Sigmoid colon (tissue), 4 donors: ENCODE measurements at regions not wholly inside any gene's neighbourhood (a gene's known extent, or its start where the extent isn't known, plus 50 kb on each side); places are given as distances from the start of the nearest gene placed in this dataset.

Experiments
- EP300 ChIP-seq, 4 donors: sonication (generic); formaldehyde crosslinking; IDR thresholded peaks; one replicate each; pipeline ENCODE4 v1.6.1; 2017; ENCODE audit warnings: antibody characterized with exemption in 4 of 4
- TF ChIP-seq, protein P1 (sequence below), 4 experiments: fragments of 450-650 bp in 3 of 4; fragments of 200-600 bp in 1 of 4; IDR thresholded peaks; one replicate each; pipeline ENCODE4 v1.5.1; 2016 to 2019; ENCODE audit warnings: antibody characterized with exemption in 4 of 4, mild to moderate bottlenecking in 3 of 4, moderate library complexity in 2 of 4

DNA sequence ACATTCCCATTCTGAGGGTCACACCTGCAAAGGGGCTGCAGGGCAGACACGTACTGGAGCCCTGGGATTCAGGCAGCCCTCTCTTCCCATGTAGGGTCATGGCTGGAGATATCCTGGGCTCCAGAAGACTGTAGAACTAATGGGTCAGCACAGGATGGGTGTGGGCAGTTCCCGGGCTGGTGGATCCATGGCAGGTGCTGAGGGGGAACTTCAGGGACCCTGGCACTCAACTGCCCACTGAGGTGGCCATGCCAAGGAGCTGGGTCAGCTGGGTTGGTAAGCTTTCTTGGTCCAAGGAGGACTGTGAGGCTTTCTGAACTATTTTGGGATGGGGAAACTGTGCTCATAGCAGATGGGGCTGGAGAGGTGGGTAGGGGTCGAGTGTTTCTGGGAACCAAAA, 183.4 kb upstream of the RTL1 start:
- TF ChIP-seq, protein P1, sequence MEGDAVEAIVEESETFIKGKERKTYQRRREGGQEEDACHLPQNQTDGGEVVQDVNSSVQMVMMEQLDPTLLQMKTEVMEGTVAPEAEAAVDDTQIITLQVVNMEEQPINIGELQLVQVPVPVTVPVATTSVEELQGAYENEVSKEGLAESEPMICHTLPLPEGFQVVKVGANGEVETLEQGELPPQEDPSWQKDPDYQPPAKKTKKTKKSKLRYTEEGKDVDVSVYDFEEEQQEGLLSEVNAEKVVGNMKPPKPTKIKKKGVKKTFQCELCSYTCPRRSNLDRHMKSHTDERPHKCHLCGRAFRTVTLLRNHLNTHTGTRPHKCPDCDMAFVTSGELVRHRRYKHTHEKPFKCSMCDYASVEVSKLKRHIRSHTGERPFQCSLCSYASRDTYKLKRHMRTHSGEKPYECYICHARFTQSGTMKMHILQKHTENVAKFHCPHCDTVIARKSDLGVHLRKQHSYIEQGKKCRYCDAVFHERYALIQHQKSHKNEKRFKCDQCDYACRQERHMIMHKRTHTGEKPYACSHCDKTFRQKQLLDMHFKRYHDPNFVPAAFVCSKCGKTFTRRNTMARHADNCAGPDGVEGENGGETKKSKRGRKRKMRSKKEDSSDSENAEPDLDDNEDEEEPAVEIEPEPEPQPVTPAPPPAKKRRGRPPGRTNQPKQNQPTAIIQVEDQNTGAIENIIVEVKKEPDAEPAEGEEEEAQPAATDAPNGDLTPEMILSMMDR (IDR thresholded peaks at IDR 0.05) = no peak
- TF ChIP-seq EP300 (IDR thresholded peaks at IDR 0.05) = no peak
